OCI-LY7 (cell line): ENCODE measurements at regions not wholly inside any gene's neighbourhood (a gene's known extent, or its start where the extent isn't known, plus 50 kb on each side); places are given as distances from the start of the nearest gene placed in this dataset.

Experiments used
- BruUV-seq: library from RNA; stranded (reverse); fragments of 400-500 nt; replicated peaks from 2 replicates; lab custom pipeline; 2021; lab: Mats Ljungman, UMichigan
- CTCF ChIA-PET: fragments of 300-600 bp; sonication (Branson Sonifier 250); formaldehyde crosslinking; loops from one replicate; lab custom pipeline; 2022; ENCODE audit warnings: antibody characterized with exemption; ENCODE audit not compliant: unreplicated experiment; lab: Charles Lee
- POLR2A ChIA-PET: fragments of 300-600 bp; sonication (Branson Sonifier 250); formaldehyde crosslinking; loops from one replicate; lab custom pipeline; 2022; ENCODE audit warnings: antibody characterized with exemption; lab: Charles Lee
- DNase-seq: peaks from one replicate; pipeline ENCODE4 v3.0.0-alpha.2; 2015; ENCODE audit warnings: low spot score
- H2AFZ ChIP-seq: fragments of 200-600 bp; sonication (generic), shearing (Covaris generic); 2 replicates; pipeline ENCODE4 v1.6.1; 2014; ENCODE audit warnings: mild to moderate bottlenecking, antibody characterized with exemption, low read length, moderate library complexity
- H3K27ac ChIP-seq: fragments of 200-600 bp; sonication (generic); 2 replicates; pipeline ENCODE4 v1.5.1; 2014; ENCODE audit warnings: mixed run types, low read depth, mild to moderate bottlenecking, moderate library complexity, low read length, inconsistent platforms; ENCODE audit not compliant: poor library complexity, severe bottlenecking
- H3K36me3 ChIP-seq: fragments of 200-600 bp; sonication (generic); 2 replicates; pipeline ENCODE4 v1.6.1; 2014; ENCODE audit warnings: mild to moderate bottlenecking, antibody characterized with exemption, low read length, moderate library complexity, mixed read lengths; ENCODE audit not compliant: insufficient read depth
- H3K4me1 ChIP-seq: fragments of 200-600 bp; sonication (generic); 2 replicates; pipeline ENCODE4 v1.5.1; 2014; ENCODE audit warnings: mild to moderate bottlenecking, low read length; ENCODE audit not compliant: insufficient read depth, poor library complexity, severe bottlenecking
- H3K4me2 ChIP-seq: fragments of 200-600 bp; sonication (generic); 2 replicates; pipeline ENCODE4 v1.6.1; 2014; ENCODE audit warnings: mild to moderate bottlenecking, low read length
- H3K4me3 ChIP-seq: fragments of 200-600 bp; sonication (generic); 2 replicates; pipeline ENCODE4 v1.5.1; 2014; ENCODE audit warnings: mild to moderate bottlenecking, low read depth, low read length; ENCODE audit not compliant: poor library complexity, severe bottlenecking
- H3K79me2 ChIP-seq: fragments of 200-600 bp; sonication (generic); 2 replicates; pipeline ENCODE4 v1.6.1; 2016; ENCODE audit warnings: low read depth, mild to moderate bottlenecking, low read length, moderate library complexity, mixed read lengths; ENCODE audit not compliant: insufficient read depth
- H3K9me2 ChIP-seq: fragments of 200-600 bp; sonication (generic); 2 replicates; pipeline ENCODE4 v1.6.1; 2016; ENCODE audit warnings: mild to moderate bottlenecking, low read length, mixed read lengths; ENCODE audit not compliant: insufficient read depth
- H3K9me3 ChIP-seq: fragments of 200-600 bp; sonication (generic); 2 replicates; pipeline ENCODE4 v1.6.1; 2014; ENCODE audit warnings: mild to moderate bottlenecking, mixed run types, low read length, mixed read lengths
- H4K20me1 ChIP-seq: fragments of 200-600 bp; sonication (generic); 2 replicates; pipeline ENCODE4 v1.6.1; 2014; ENCODE audit warnings: mild to moderate bottlenecking, antibody characterized with exemption, low read length, moderate library complexity, mixed read lengths; ENCODE audit not compliant: insufficient read depth
- CTCF ChIP-seq: fragments of 200-600 bp; sonication (generic); conservative IDR thresholded peaks from 2 replicates; pipeline ENCODE4 v1.5.1; 2014; ENCODE audit warnings: mild to moderate bottlenecking, antibody characterized with exemption, low read length, moderate library complexity, mixed read lengths
- EZH2phosphoT487 ChIP-seq: fragments of 200-600 bp; sonication (generic); IDR thresholded peaks from 2 replicates; pipeline ENCODE4 v1.6.1; 2018; ENCODE audit warnings: low read depth, borderline replicate concordance, mild to moderate bottlenecking, mixed run types, antibody characterized with exemption, low read length, moderate library complexity, mixed read lengths
- intact Hi-C: fragments of 100-400 bp; cut with micrococcal nuclease; formaldehyde crosslinking; loops from one replicate; pipeline ENCODE4 v1.10.0; 2022; ENCODE audit not compliant: unreplicated experiment

- Histone ChIP-seq H3K9me2 (no peaks in the 10 kb centered on the region), H3K9me3 (no peaks in the 10 kb centered on the region), H3K4me1 (no peaks in the 10 kb centered on the region), H3K4me3 (no peak overlapping the region), H3K79me2 (no peaks in the 10 kb centered on the region), H4K20me1 (no peaks in the 10 kb centered on the region), H3K27ac (no peak overlapping the region), H3K36me3 (no peaks in the 10 kb centered on the region), H2AFZ (no peak overlapping the region), H3K4me2 (no peak overlapping the region)
- CTCF ChIA-PET: no interaction called here
- intact Hi-C loops: no loop called here
- no TSS peak for BruUV-seq
- POLR2A ChIA-PET: no interaction called here
- DNase-seq: no peak
- TF ChIP-seq EZH2phosphoT487: no peak
- TF ChIP-seq CTCF: no peak
Measured at GRCh38 chr3:34808287-34808686, 831.0 kb upstream of the ARPP21 start.

GRCh38 chr3:34828847-34829246 lies 810.5 kb upstream of the ARPP21 start:
- BruUV-seq: no TSS peak
- H3K9me3 ChIP-seq: no peaks in the 10 kb centered on the region
- no peaks in the 10 kb centered on the region for H3K79me2 ChIP-seq
- no peak overlapping the region for H3K27ac ChIP-seq
- no peak overlapping the region for H3K4me3 ChIP-seq
- H3K9me2 ChIP-seq: no peaks in the 10 kb centered on the region
- no peak overlapping the region for H2AFZ ChIP-seq
- no peak overlapping the region for H3K4me2 ChIP-seq
- intact Hi-C loops: no loop called here
- H4K20me1 ChIP-seq: no peaks in the 10 kb centered on the region
- no peak for TF ChIP-seq CTCF
- no peaks in the 10 kb centered on the region for H3K36me3 ChIP-seq
- ChIA-PET POLR2A (interaction anchor here (0.7 kb wide), 1 partner anchor 143 kb away, joined by 4 read pairs; no protein-coding TSS in a partner anchor), CTCF (no interaction called here)
- no peak for DNase-seq
- no peaks in the 10 kb centered on the region for H3K4me1 ChIP-seq

- CTCF ChIA-PET: no interaction called here
- intact Hi-C loops: no loop called here
Measured at GRCh38 chr3:34832865-34833508, 806.3 kb upstream of the ARPP21 start.

More at GRCh38 chr3:34832865-34833508, 806.3 kb upstream of the ARPP21 start:
- no peaks in the 10 kb centered on the region for H3K4me1 ChIP-seq
- H3K9me3 ChIP-seq: no peaks in the 10 kb centered on the region
- no peaks in the 10 kb centered on the region for H3K36me3 ChIP-seq
- no peak overlapping the region for H3K27ac ChIP-seq
- H4K20me1 ChIP-seq: no peaks in the 10 kb centered on the region
- H3K79me2 ChIP-seq: no peaks in the 10 kb centered on the region
- no peak overlapping the region for H3K4me2 ChIP-seq
- no peak for TF ChIP-seq CTCF
- no peak for TF ChIP-seq EZH2phosphoT487
- no peak overlapping the region for H3K4me3 ChIP-seq
- DNase-seq: no peak
- H3K9me2 ChIP-seq: no peaks in the 10 kb centered on the region
- no peak overlapping the region for H2AFZ ChIP-seq
- no TSS peak for BruUV-seq
- POLR2A ChIA-PET: interaction anchor here (0.8 kb wide), 1 partner anchor 18 kb away, joined by 3 read pairs; no protein-coding TSS in a partner anchor
